Limb (tissue), 2 donors: ENCODE measurements at regions not wholly inside any gene's neighbourhood (a gene's known extent, or its start where the extent isn't known, plus 50 kb on each side); places are given as distances from the start of the nearest gene placed in this dataset.

Source experiments
- DNase-seq, 2 donors: peaks; one replicate each; pipeline ENCODE4 v3.0.0-alpha.2; 2016; ENCODE audit errors: extremely low spot score in 2 of 2

- DNase-seq: no peak
These were observed 296.8 kb downstream of the WDR72 start for GRCh38 chr15:53462651-53463050.

GRCh38 chr15:53461677-53462076 is 297.8 kb downstream of the WDR72 start:
- DNase-seq: no peak

GRCh38 chr15:53458736-53459135 is 300.7 kb downstream of the WDR72 start:
- no peak for DNase-seq

GRCh38 chr15:53457479-53457878 is 302.0 kb downstream of the WDR72 start:
- no peak for DNase-seq

GRCh38 chr15:53454843-53455721 is 304.4 kb downstream of the WDR72 start:
- DNase-seq: no peak

GRCh38 chr15:53454535-53454842 is 305.0 kb downstream of the WDR72 start:
- no peak for DNase-seq

GRCh38 chr15:53453253-53454105 is 306.0 kb downstream of the WDR72 start:
- DNase-seq: no peak

- DNase-seq: no peak
These were observed 311.0 kb downstream of the WDR72 start for GRCh38 chr15:53448232-53449015.

- DNase-seq: no peak
These were observed 311.7 kb downstream of the WDR72 start for GRCh38 chr15:53447742-53448141.

GRCh38 chr15:53447053-53447574 is 312.3 kb downstream of the WDR72 start:
- DNase-seq: no peak

- DNase-seq: no peak
These were observed 313.1 kb downstream of the WDR72 start for GRCh38 chr15:53446376-53446775.

- no peak for DNase-seq
These were observed 313.9 kb downstream of the WDR72 start for GRCh38 chr15:53445531-53445930.

GRCh38 chr15:53437985-53438841 is 321.2 kb downstream of the WDR72 start:
- no peak for DNase-seq

- peak in 1 of 2 donors; percentile 6 for DNase-seq
These were observed 322.1 kb downstream of the WDR72 start for GRCh38 chr15:53437366-53437765.

- DNase-seq: no peak
These were observed 325.2 kb downstream of the WDR72 start for GRCh38 chr15:53434174-53434678.

- no peak for DNase-seq
These were observed 343.1 kb downstream of the WDR72 start for GRCh38 chr15:53416219-53416940.

GRCh38 chr15:53414167-53414566 is 345.3 kb downstream of the WDR72 start:
- DNase-seq: no peak

GRCh38 chr15:53412542-53412941 is 346.9 kb downstream of the WDR72 start:
- DNase-seq: no peak

- DNase-seq: no peak
These were observed 354.5 kb downstream of the WDR72 start for GRCh38 chr15:53404930-53405493.
